Mesenteric fat pad (tissue), 1 donor: ENCODE measurements at regions not wholly inside any gene's neighbourhood (a gene's known extent, or its start where the extent isn't known, plus 50 kb on each side); places are given as distances from the start of the nearest gene placed in this dataset.
"Not testable (repeated sequence)": the region's sequence is repeated elsewhere in the genome, so short reads cannot be mapped to it uniquely, and the experiment has no call there.

ENCODE experiments used
- DNase-seq: peaks from one replicate; pipeline ENCODE4 v3.0.0-alpha.2; 2020; ENCODE audit warnings: low spot score
- donor health status: DM: yes; HTN: yes; CAD: no.

DNA sequence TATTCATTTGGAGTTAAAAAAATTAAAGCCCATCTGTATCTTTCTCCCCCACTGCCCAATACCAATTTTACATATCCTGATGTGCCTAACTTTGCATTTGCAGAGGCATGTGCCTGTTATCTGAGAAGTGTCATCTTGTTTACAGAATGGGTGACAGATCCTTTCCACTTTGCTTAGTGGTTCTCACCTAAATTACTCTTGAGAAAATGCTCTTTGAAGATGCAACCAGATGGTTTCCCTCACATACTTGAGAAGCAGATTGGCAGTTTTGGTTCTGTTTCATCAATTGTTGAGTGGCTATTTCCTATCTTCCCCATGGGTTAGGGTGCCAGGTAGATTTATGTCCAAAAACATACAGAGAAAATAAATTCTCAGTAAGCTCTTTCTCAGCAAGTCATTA lies 1051.4 kb upstream of the ATXN7L3B start:
- no peak for DNase-seq

DNA sequence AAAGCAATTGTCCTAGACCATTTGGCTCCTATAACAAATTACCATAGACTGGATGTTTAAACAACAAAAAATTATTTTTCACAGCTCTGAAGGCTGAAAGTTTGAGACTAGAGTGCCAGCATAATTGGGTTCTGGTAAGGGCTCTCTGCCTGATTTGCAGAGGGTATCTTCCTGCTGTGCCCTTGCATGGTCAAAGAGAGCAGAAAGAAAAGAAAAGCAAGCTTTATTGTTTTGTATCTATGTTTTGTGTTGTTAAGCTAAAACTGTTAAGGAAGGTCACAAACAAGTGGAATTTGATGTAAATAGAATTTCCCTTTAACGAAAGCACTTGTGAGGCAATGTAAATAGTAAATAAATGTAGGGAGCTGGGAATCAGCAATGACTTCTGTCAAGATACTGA lies 1031.0 kb upstream of the ATXN7L3B start:
- no peak for DNase-seq

DNA sequence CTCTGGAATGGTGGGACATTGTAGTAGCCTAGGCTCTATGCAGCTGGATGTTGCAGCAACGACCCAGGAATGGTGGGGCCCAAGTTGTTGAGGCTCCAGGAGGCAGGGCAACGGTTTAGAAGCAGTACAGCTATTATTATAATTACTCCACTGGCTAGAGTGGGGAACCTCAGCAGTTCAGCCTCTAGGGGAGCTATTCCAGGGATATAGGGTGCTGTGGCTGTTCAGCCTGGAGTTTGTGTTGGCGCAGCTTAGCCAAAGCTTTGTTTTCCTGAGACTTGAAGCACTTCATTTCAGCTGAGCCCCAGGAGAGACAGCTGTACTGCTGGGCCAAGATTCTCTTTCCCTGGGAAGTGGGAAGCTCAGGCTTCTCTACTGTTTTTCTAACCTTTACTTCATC lies 1023.0 kb upstream of the ATXN7L3B start:
- DNase-seq, result no peak

DNA sequence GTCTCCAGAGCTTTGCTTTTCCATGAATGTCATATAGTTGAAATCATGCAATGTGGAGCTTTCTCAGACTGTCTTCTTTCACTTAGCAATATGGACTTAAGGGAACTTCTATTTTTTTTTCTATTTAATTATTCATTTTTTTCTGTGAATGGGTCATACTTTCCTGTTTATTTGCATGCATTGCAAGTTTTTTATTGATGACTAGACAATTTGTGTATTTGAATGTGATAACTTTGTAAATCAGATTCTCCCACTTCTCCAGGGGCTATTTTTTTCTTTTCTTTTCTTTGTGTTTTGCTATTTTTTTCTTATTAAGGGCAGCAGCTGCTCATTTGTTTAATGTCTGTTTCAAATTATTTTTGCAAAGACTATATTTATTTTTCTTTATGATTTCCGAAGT lies 1019.8 kb upstream of the ATXN7L3B start:
- DNase-seq, result no peak

DNA sequence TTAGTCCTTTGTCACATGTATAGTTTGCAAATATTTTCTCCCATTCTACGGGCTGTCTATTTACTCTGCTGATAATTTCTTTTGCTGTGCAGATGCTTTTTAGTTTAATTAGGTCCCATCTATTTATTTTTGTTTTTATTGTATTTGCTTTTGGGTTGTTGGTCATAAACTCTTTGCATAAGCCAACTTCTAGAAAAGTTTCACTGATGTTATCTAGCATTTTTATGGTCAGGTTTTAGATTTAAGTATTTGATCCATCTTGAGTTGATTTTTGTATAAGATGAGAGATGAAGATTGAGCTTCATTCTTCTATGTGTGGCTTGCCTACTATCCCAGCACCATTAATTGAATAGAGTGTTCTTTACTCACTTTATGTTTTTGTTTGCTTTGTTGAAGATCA lies 1008.4 kb upstream of the ATXN7L3B start:
- no peak for DNase-seq

DNA sequence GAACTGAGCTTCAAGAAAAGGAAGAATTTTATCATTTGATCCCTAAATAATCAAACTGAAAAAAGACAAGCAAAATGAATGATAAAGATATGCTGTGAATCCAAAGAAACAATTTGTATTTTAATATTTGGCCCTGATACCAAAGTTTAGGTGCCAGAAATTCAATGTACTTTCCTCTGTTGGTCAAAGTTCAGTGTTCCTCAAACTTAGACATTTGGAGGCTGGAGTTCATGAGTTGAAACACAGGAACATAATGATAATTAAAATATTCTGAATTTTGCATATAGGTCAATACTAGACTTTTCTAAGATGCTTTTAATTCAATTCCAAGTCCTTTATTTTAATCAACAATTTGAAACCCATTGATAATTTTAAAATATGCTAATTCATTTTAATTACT lies 1007.7 kb upstream of the ATXN7L3B start:
- no peak for DNase-seq

DNA sequence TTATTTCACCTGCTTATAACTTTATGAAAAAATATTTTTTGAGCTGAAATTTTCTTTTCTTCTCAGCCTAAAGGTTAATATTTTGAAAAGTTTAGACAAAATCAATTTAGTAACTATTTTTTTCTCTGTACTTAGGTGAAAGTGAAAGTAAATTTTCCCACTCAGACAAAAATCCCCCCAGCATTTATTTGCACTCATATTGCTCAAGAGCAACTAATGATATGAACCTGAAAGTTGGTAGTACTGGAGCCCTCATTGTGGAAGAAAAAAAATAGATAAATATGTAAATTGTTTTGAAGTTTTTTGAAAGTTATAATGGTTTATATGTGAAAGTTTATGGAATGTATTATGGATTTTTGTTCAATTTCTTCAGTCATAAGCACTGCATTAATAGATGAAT lies 1005.9 kb upstream of the ATXN7L3B start:
- no peak for DNase-seq

DNA sequence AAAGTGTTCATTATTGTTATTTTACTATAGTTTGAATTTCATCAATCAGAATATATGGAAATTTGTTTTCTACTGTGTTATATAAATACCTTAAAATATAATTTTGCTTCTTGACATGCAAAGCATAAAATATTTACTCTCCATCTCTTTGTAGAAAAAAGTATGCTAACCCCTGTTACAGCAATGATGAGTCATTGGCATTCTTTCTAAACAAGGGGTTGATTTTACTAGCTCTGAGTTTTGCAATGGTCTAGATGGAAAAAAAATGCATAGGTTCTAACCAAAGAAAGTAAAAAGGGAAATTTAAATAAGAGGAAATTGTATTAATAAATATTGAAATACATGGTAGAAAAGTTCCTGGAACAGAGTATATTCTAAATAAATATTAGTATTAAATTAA lies 990.2 kb upstream of the ATXN7L3B start:
- no peak for DNase-seq

DNA sequence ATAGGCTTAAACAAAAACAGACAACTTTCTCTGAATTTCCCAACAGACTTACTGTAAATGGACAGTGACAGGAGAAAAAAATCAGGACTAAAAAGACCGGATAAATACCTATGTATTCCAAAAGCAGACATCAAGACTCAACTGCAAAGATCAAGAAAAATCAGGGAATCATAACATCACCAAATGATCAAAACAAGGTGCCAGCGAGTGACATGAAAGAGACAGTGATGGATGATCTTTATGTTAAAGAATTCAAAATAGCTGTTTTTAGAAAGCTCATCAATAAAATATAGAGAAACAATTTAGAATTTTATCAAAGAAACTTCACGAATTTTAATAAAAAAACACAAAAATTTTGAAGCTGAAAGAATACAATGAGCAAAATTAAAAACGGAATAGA lies 952.5 kb upstream of the ATXN7L3B start:
- DNase-seq, result no peak

DNA sequence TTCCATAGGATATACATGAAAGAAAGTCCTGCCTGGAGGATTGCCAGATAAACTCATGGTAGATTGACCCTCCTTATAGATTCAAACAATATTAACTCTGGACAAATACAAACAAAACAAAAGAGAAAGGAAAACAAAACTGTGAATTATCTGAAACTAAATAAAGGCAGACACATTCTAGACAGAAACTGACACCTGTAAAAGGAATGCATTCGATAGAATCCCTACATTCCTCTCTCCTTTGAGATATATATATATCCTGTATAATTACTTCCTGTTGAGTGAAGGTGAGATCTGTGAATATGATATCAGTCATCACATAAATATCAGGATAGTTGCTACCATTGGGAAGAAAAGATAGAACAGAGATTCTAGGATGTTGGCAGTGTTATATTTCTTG lies 948.4 kb upstream of the ATXN7L3B start:
- DNase-seq, result no peak

DNA sequence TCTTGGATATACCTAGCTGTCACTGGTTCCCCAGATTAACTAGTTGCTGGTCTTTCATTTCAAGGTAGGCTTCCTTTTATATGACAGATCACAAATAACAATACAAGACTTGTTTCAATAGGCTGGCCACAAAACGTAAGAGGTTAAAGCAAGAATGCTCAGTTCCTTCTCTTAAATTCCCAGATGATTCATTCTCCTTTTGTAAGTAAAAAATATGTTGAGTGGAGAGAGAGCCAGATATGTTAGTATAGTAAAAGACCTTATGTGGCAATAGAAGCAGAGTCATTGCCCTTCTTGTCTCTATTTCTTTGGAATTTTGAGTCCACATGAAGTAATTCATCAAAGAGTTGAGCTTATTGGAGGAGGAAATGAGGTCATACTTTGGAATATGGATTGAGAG lies 939.0 kb upstream of the ATXN7L3B start:
- no peak for DNase-seq

DNA sequence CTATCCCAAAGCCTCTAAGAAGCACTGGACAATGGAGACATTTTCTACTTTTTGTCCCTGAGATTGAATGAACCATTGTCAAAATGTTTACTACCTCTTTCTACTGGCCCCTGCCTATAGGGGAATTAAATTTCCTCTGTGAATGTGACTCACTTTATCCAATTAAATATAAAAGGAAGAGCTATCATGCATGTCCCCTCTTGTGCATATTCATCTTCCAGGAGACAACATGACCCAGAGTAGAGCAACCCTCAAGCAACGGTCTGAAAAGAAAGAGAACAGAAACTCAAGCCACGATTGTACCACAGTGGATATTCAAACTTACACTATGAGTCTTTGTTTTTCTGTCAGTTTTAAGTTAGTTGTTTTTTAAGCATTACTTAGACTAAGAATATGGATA lies 938.4 kb upstream of the ATXN7L3B start:
- DNase-seq, result no peak

DNA sequence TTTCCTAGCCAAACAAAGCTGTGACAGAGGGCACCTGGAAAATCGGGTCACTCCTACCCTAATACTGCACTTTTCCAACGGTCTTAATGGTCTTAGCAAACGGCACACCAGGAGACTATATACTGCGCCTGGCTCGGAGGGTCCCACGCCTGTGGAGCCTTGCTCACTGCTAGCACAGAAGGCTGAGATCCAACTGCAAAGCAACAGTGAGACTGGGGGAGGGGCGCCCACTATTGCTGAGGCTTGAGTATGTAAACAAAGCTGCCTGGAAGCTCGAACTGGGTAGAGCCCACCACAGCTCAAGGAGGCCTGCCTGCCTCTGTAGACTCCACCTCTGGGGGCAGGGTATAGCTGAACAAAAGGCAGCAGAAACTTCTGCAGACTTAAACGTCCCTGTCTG lies 931.7 kb upstream of the ATXN7L3B start:
- peak; percentile 41 for DNase-seq

DNA sequence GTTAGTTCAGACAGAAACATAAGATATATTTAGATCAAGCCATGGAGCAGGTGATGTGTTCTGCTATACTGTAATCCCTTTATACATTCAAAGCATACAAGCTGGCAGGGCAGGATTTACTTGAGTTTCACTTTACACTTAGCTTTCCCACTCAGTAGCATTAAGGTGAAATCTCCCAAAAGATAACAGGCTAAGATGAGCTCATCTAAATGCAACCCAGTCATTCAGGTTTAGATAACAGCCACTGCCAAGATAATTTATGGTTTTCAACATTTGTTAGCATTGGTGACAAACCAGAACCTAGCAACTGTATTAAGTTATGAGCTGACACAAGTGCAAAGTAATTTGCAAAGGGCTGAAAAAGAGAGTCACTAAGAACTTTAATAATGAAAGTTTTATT lies 925.1 kb upstream of the ATXN7L3B start:
- no peak for DNase-seq

DNA sequence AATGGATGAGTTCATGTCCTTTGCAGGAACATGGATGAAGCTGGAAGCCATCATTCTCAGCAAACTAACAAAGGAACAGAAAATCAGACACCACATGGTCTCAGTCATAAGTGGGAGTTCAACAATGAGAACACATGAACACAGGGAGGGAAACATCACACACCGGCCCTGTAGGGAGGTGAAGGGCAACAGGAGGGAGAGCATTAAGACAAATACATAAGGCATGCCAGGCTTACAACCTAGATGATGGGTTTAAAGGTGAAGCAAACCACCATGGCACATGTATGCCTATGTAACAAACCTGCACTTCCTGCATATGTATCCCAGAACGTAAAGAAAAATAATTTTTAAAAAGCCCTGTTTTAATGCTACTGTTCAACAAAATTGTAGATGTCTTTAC lies 914.2 kb upstream of the ATXN7L3B start:
- no peak for DNase-seq

DNA sequence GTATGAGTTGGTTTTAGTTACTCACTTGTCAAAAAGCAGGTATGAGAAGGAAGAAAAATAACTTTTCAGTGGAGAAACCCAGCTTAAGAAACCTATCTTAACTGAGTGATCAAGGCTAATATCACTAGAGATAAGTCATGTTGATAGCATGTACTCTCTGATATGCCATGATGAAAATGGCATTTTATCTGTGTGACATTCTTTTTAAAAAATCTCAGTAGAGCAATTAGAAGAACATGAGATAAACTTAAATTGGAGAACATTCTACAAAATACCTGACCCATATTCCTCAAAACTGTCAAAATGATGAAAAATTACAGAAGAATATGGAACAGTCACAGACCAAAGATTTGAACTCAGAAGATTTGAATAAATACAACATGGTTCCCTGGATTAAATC lies 912.4 kb upstream of the ATXN7L3B start:
- DNase-seq, result no peak

DNA sequence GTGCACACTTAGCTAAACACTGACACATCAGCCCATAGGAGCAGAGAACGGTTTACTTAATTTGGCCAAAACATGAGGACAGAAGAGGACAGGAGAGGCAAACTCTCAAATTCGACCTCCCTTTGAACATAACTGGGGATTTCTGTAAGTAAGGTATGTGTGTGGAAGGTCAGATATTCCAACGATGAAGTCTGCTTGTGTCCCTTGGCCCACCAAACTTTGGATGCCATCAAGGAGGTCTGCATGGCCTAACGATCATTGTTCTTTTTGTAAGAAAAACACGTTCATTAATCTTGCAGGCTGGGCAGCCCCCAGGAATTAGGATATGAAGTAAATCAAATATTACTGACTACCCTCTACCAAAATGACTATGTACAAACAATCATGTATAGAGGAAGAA lies 908.5 kb upstream of the ATXN7L3B start:
- no peak for DNase-seq

DNA sequence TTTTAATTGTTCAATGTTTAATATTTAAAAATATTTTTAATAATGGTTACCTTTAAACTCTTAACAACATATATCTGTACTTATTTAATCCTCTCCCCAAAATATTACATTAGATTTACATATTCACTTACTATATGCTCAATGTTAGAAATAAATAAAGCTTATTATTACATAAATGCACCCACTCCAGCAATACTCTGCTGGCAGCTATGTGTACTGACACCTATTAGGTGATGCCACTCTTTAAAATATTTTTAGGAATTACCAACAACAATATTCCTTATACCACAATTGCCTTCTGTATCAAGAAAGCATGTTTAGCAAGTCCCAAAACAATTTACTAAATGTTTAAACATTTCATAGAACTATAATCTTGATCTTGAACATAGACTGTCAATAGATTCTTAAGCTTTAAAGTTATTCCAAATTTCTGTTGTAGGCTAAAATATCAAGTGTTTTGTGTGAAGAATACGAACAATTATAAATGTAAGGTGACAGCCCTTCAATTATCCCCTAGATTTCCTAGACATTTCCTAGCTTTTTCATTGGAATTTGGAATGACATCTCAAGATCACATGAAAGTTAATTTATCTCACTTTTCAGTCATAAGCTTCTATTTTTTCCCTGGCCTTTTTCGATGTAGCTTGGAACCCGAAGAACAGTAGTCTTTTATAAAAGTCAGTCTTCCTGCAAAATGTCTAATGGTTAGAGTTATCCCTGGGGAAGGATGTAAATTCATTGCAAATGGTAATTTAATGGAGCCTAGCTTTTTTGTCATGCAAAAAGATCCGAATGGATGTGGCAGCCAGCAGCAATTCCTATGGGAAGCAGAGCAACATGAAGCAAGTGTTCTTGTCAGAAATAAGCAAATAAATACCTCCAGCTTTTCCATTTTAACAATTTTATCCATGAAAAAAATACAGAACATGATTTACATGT lies 907.5 kb upstream of the ATXN7L3B start:
- DNase-seq, result no peak

DNA sequence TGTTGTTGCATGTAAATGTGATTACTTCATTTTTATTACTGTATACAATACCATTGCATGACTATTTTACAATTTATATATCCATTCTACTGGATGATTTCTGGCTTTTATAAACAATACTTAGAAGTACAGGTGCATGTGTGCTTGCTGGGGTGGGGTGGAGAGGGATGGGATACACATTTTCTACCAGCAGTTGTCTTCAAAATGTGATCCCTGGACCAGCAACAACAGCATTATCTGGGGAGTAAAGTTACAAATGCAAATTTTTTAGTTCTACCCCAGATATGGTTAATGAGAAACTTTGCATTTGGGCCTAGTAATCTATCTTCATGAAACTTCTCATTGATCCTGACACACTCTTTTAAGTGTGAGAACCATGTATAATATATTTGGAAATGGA lies 905.4 kb upstream of the ATXN7L3B start:
- no peak for DNase-seq

DNA sequence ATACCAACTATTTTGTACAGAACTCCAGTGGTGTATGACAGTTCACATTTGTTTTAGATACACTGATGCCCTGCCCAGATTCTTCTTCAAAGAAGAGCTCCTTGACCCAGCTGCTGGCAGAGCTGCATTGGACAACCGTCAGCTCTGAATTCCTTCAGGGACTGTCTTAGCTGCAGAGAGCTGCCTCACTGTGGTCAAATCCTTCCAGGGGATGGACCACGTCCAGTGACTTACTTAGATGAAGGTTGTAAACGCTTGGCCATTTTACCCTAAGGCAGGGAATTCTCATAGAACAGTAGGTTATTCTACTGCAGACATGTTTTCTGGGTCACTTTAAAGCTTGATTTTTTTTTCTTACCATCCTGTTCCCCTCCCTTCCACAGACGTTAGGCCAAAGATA lies 905.0 kb upstream of the ATXN7L3B start:
- DNase-seq, result no peak

DNA sequence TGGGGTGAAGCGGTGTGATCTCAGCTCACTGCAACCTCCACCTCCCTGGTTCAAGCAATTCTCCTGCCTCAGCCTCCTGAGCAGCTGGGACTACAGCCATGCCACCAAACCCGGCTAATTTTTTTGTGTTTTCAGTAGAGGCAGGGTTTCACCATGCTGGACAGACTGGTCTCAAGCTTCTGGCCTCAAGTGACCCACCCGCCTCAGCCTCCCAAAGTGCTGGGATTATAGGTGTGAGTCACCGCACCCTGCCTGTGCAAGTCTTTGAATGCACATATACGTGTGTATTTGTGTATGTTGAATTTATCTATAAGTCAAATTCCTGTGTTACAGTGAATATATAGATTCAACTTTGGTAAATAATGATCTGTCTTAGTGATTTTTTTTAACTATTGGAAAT lies 898.2 kb upstream of the ATXN7L3B start:
- not testable (repeated sequence) for DNase-seq

DNA sequence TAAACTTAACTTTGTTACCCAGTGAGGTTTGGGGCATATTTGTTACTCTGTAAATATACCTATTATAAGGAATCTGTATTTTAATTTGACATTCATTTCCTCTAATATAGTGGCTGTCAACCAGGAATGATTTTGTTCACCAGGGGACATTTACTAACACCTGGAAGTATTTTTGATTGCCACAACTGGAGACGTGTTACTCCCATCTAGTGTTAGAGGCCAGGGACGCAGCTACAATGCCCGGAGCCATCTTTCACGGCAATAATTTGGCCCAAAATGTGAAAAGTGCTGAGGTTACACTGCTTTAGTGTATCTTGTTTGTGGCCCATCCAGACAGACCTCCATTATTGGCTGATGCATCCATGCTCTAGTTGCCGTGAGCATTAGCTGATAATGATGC lies 881.3 kb upstream of the ATXN7L3B start:
- DNase-seq, result no peak

DNA sequence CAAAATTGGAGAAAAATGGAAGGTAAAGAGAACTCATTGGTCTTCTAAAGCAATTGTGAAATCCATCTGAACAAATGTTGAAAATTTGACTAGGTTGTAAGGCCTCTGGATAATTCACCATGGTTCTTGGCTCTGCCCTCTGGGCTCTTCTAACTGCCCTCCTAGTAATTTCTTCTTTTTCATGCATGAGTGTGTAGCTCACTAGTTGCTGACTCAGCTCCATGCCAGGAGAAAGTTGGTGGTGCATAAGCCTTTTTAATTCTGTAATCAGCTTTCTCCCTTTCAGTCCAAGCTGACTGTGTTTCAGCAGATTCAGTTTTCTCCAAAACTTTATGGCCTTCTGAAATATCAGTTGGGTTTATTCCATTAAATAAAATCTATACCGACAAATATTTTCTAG lies 877.8 kb upstream of the ATXN7L3B start:
- no peak for DNase-seq

DNA sequence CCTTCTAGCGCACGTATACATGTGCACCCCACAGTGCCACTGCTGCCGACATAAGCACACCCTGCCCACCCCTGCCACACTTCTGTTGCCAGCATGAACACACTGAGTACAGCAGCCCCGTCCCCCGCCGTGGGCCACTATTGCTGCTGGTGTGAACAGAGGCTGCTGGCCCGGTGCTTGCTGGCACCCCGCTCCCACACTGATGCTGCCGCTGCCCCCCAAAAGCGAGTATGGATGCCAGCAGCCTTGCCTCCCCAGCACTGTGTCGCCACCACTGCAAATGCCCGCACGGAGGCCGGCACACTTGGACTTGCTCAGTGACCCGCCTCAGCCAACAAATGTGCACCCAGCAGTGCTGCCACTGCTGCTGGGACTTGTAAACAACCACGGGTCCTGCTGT lies 872.4 kb upstream of the ATXN7L3B start:
- no peak for DNase-seq
